COR-L47 (cell line): ENCODE measurements at regions not wholly inside any gene's neighbourhood (a gene's known extent, or its start where the extent isn't known, plus 50 kb on each side); places are given as distances from the start of the nearest gene placed in this dataset.

Experiments used
- DNase-seq: peaks from one replicate; lab custom pipeline; 2025; lab: John Stamatoyannopoulos, UW

- DNase-seq, result no peak
Observed at GRCh38 chr2:144694456-144694855, 174.5 kb upstream of the ZEB2 start.

- DNase-seq, result no peak
Observed at GRCh38 chr2:144693179-144693578, 173.3 kb upstream of the ZEB2 start.

DNA sequence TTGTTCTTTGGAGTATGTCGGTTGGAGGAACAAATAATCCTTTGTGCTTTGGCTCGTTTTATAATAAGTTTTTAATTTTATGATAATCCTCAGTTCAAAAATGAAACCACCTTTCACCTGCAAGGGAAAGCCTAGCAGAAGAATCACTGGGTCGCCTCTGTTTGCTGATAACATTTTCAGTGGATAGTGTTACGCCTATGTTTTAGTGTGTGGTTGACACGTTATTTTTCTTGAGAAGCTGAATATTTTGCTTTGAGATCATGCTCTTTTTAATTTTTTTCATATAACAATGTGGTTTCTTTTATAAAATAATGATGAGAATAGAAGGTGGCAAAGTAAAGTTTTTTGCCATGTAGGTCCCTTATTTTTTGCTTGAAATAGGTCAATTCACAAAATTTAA lies 172.7 kb upstream of the ZEB2 start:
- DNase-seq, result no peak

GRCh38 chr2:144690771-144691170 lies 170.9 kb upstream of the ZEB2 start:
- DNase-seq, result no peak

DNA sequence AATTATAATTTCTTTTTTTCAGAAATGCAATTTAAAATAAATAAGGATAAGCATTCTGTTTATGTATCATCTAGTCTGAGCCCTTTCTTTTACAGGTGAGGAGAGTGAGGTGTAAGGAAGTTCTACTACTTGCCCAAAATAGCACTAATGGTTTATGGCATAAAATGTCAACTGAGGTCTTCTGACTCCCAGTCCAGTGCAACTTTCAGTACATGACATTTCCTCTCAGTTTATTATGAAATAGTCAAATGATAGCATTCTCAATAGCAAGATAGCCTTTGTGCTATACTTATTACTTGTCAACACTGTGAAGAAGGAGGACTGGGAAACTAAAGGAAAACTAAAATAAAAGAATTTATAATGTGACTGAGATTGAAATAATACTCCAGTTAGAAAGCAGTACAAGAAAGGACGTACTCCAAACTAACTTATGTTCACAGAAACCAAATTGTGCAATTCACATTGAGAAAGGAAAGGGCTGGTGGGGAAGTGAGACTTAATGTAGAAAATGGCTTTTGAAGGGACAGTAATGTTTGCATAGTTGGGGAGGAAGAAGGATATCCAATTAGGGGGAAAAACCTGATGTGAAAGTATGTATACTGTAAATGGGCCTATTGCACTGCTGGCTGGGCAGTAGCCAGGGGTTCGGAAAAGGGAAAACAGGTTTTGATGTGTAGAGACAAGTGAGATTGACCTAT lies 166.7 kb upstream of the ZEB2 start:
- no peak for DNase-seq

GRCh38 chr2:144683966-144684365 lies 164.0 kb upstream of the ZEB2 start:
- DNase-seq, result no peak

DNA sequence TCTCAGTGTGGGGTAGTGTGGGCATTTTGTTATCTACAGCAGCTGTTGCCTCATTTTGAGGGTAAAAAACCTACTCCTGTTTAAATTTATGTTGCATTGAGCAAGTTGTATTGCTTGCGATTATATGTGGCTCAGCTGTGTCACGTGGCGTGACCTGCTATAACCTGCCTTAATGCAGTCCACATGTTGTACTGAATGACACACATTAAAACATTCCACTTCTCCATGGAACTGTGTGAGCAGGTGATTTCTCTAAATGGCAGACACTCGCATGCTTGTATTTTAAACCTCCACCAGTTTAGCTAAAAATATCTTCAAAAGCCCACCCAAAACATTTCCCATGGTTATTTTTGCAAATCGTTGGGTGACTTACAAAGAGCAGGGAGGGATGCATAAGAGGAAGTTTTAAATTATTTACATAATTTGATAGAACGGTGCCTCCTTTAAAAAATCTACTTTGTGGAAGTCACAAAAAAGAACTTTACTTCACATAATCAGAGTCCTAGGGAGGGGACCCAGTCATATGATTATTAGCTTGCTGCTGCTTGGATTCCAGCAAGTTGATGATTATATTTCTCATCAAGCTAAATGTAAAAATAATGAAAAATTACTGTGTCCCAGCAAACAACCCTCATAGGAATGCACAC lies 163.3 kb upstream of the ZEB2 start:
- no peak for DNase-seq

DNA sequence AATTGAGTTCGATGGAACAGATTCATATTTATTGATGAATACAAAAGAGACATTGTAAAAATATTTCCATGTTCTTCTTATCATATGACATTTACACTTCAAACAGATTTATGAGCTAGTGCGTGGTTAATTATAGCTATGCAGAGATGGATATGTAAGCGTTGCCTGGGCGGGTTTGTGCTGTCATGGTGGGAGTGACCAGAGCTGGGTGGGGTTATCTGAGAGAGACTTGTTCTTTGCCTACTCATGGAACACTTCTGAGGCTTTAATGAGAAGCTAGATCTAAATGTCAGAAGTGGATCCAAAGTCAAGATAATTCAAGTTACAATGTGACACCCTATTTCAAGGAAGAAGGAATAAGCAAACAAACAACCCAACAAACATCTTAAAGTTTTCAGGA lies 162.3 kb upstream of the ZEB2 start:
- DNase-seq, result no peak

DNA sequence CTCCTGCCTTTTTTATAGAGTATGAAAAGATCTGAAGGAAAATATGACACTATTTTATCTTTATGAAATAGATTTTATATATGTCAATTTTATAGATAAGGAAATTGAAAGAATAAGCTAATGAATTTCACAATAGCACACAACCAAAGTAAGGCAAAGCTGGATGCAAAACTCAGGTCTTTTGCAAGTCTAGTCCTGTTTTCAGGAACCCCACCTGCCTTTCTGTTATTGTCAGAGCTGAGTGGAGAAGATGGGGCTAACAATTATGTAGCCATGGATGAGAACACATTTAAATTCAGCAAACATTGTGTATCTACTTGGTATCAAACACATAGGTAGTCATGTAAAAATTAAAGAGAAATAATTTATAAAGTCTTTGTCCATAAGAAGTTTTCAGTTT lies 161.5 kb upstream of the ZEB2 start:
- DNase-seq, result no peak

DNA sequence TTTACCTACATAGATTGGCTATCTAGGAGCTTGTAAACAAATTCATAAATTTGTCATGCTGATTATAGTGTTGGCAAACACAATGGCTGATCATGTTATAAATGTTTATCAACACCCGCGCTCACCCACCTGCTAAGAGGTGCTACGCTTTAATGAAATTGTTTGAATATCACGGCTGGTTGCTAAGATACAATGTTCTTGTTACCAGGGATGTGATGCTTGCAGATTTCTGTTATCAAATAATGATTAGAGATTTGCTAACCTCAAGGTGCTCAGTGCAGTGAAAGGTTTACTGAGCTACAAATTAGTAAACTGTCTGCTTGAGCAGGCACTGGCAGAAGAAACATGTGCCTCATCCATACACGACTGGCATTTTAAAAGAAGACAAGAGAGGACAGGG lies 160.0 kb upstream of the ZEB2 start:
- DNase-seq, result peak; percentile 52

GRCh38 chr2:144678736-144679135 lies 158.8 kb upstream of the ZEB2 start:
- DNase-seq, result no peak

GRCh38 chr2:144675731-144676130 lies 155.8 kb upstream of the ZEB2 start:
- DNase-seq, result no peak

- DNase-seq, result no peak
Observed at GRCh38 chr2:144675331-144675730, 155.4 kb upstream of the ZEB2 start.

- no peak for DNase-seq
Observed at GRCh38 chr2:144674071-144674470, 154.2 kb upstream of the ZEB2 start.

DNA sequence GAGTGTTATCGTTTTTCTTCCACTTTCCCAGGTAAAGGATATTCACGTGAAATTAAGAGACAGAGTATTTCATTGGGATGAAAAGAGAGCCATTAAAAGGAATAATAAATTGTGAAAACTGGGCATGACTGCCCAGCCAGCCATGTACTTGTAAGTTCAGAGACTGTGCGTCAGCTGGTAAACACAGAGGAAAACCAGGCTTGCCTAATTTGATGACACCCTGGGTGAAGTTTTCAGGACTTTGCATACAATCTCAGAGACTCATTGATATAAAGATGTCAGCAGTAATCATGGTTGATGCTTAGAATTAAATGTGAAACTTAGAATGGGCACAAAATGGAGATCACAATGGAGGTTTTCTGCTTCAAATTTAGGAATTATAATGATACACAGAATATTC lies 153.5 kb upstream of the ZEB2 start:
- no peak for DNase-seq

GRCh38 chr2:144671695-144672455 lies 152.0 kb upstream of the ZEB2 start:
- no peak for DNase-seq

- no peak for DNase-seq
Observed at GRCh38 chr2:144670738-144671137, 150.8 kb upstream of the ZEB2 start.

DNA sequence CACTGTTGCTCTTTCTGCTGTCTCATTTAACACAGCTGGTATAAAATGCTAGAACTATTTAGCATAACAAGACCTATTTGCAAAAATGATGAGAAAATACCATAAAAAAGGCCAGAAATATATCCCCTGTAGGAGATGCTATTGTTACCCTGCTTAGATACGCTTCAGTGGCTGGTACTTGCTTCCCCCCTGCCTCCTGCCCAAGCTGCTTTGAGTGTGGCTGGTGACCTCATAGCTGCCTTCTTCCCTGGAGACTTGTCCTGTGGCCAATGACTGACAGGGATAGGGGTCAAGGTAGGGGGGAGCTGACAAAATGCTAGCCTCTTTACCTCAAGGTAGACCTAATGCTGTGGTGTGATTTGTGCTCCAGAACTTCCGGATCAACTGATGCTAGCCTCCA lies 150.2 kb upstream of the ZEB2 start:
- DNase-seq, result no peak

DNA sequence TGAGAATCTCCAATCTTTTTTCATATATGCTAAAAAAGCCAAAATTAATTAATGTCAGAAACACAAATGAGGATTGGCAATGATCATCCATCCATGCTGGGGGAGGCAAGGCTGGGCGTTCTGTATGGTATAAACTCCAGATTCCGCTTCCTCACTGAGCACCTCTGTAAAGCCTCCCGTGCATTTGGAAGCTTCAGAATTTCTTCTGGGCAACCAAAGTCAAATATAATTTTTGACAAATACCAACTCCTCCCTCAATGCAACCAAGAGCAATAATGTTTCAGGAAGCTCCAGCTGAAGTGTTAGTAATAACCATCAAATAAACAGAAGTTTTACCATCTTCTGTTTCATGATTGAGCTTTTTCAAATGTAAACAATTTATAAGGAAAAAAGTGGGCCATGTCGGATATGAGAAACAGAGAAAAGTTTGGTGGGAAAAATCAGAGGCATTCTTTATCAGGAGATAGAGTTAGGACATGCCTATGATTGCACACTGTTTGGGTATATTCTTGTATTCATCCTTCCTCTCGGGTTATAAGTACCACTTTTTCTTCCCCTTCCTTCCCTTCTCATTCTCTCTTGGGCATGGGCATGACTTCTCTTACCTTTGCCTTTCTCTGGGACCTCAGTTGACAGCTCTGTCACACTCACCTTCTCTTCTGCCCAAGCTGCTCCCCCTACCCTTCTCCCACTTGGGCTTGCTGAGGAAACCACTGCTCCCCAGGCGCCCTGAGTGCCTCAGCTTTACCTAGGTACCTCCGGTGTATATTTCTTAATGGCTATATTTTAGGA lies 149.5 kb upstream of the ZEB2 start:
- DNase-seq, result no peak

GRCh38 chr2:144668493-144669110 lies 148.7 kb upstream of the ZEB2 start:
- DNase-seq, result no peak

- DNase-seq, result no peak
Observed at GRCh38 chr2:144666032-144666431, 146.1 kb upstream of the ZEB2 start.

DNA sequence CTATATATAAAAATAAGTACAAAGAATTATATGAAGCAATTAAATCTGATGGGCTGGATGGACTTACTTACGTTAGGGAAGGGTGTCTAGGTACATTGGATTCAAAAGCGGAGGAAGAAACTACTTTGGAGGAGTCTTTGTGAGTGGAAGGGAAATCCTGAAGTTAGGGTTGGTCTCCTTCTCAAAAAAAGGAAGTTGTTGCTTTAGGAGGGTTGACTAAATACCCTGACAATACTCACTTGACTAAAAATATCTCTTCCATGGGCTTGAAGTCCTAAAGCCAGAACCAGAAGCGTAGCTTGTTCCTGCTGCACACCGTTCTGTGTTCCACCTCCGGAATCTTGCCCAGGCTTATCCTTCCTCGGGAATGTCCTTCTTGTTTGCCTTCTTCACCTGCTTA lies 143.3 kb upstream of the ZEB2 start:
- no peak for DNase-seq
